ENCODE measurements at regions not wholly inside any gene's neighbourhood (a gene's known extent, or its start where the extent isn't known, plus 50 kb on each side); places are given as distances from the start of the nearest gene placed in this dataset.

- H2BK15ac ChIP-seq (ENCODE audit: low read length), result no peak overlapping the region
- no peaks in the 10 kb centered on the region; the same call in 1 of the 2 replicates for H3K23me2 ChIP-seq (ENCODE audit: low read depth, low read length)
- no peak overlapping the region for H3K9ac ChIP-seq (replicated peaks in 1 of 4; ENCODE audit: extremely low read depth in 1 of 4, low read depth in 3 of 4, low read length in 3 of 4)
- POLR2A ChIA-PET (ENCODE audit: partially characterized antibody), result interaction anchor here (0.7 kb wide), 1 partner anchor 33 kb away, joined by 4 read pairs; no protein-coding TSS in a partner anchor
- no peak overlapping the region for H2BK12ac ChIP-seq (ENCODE audit: low read depth, low read length)
- no peaks in the 10 kb centered on the region for H3K79me1 ChIP-seq (ENCODE audit: low read depth, low read length)
- no peak overlapping the region for H3K4me3 ChIP-seq (ENCODE audit: extremely low read depth in 1 of 4, insufficient read depth in 2 of 4, low read depth in 3 of 4, low read length in 4 of 4)
- H3K27me3 ChIP-seq (replicated peaks in 1 of 4; ENCODE audit: control insufficient read depth in 3 of 4, extremely low read depth in 1 of 4, insufficient read depth in 3 of 4, low read length in 3 of 4), result no peaks in the 10 kb centered on the region
- FAIRE-seq, result no peak
- H3K23ac ChIP-seq (ENCODE audit: insufficient read length), result no peak overlapping the region
- H3K36me3 ChIP-seq (ENCODE audit: control insufficient read depth in 2 of 4, insufficient read depth in 4 of 4, low read length in 3 of 4), result no peaks in the 10 kb centered on the region
- H3K14ac ChIP-seq (ENCODE audit: insufficient read length), result no peak overlapping the region
- no peak overlapping the region for H2AK5ac ChIP-seq (ENCODE audit: low read depth, low read length)
- no peak for DNase-seq (ENCODE audit: low read depth in 1 of 2, low spot score in 2 of 2)
- no peak overlapping the region for H2AFZ ChIP-seq (ENCODE audit: low read length)
- TF ChIP-seq SAP30 (IDR thresholded peaks at IDR 0.05; ENCODE audit: insufficient read depth, insufficient replicate concordance, low read length) (no peak), CBX5 (IDR thresholded peaks at IDR 0.05; ENCODE audit: low read depth, low read length) (no peak), HDAC2 (IDR thresholded peaks at IDR 0.05; ENCODE audit: borderline replicate concordance in 1 of 2, low read depth in 2 of 2, low read length in 2 of 2) (no peak), CHD1 (IDR thresholded peaks at IDR 0.05; ENCODE audit: low read depth, low read length) (no peak), USF2 (IDR thresholded peaks at IDR 0.05; ENCODE audit: low read length) (no peak), SUZ12 (IDR thresholded peaks at IDR 0.05; ENCODE audit: low read length) (no peak), RNF2 (IDR thresholded peaks at IDR 0.05; ENCODE audit: borderline replicate concordance, low read depth, low read length, missing control alignments, poor library complexity, severe bottlenecking) (no peak), JUN (IDR thresholded peaks at IDR 0.05; ENCODE audit: low read depth, low read length) (no peak), EGR1 (IDR thresholded peaks at IDR 0.05; ENCODE audit: borderline replicate concordance, low read depth, low read length) (no peak), BACH1 (IDR thresholded peaks at IDR 0.05; ENCODE audit: low read length) (no peak), RAD21 (IDR thresholded peaks at IDR 0.05 in 1 of 2, conservative IDR thresholded peaks at IDR 0.05 in 1 of 2; ENCODE audit: low read depth in 2 of 2, low read length in 2 of 2) (no peak)
- H3K56ac ChIP-seq (replicated peaks; ENCODE audit: insufficient read length, low read depth, low read length), result no peak overlapping the region
- WGBS, 2 experiments (ENCODE audit: extremely low coverage in 1 of 2, insufficient coverage in 1 of 2, insufficient read length in 1 of 2, insufficient replicate concordance in 2 of 2, low coverage in 1 of 2, low lambda C conversion rate in 2 of 2, missing lambda C conversion rate in 1 of 2), result 96% methylated on average over 5 of the region's 5 CpGs; no CpG with 5 or more reads in 1 of the 2 experiments
- H3K4ac ChIP-seq (replicated peaks; ENCODE audit: insufficient read length, low read depth, low read length), result no peak overlapping the region
- H4K5ac ChIP-seq (ENCODE audit: insufficient read length, low read depth, low read length), result no peak overlapping the region
- H4K20me1 ChIP-seq (replicated peaks in 1 of 2; ENCODE audit: control insufficient read depth in 1 of 2, insufficient read depth in 2 of 2, low read length in 2 of 2), result no peaks in the 10 kb centered on the region
- no peaks in the 10 kb centered on the region for H3K79me2 ChIP-seq (ENCODE audit: control insufficient read depth in 1 of 2, insufficient read depth in 2 of 2, low read length in 2 of 2)
- H3K18ac ChIP-seq (ENCODE audit: extremely low read depth, low read length), result no peak overlapping the region
- H3K9me3 ChIP-seq (ENCODE audit: insufficient read depth in 2 of 2, low read depth in 1 of 2, low read length in 1 of 2), result no peaks in the 10 kb centered on the region
- H3K27ac ChIP-seq (ENCODE audit: low read depth, low read length), result no peak overlapping the region
- H2BK120ac ChIP-seq (replicated peaks; ENCODE audit: low read depth, low read length), result no peak overlapping the region
- H3K4me1 ChIP-seq (replicated peaks in 1 of 4; ENCODE audit: control insufficient read depth in 3 of 4, insufficient read depth in 4 of 4, low read length in 3 of 4), result no peaks in the 10 kb centered on the region
- no peak overlapping the region for H4K8ac ChIP-seq (ENCODE audit: extremely low read depth, insufficient read depth, low read length)
- H2BK20ac ChIP-seq (ENCODE audit: low read length), result no peak overlapping the region
- H2BK5ac ChIP-seq (ENCODE audit: low read depth, low read length), result no peak overlapping the region
- CTCF ChIA-PET (ENCODE audit: partially characterized antibody), result interaction anchor here (0.7 kb wide), 1 partner anchor 359 kb away, joined by 3 read pairs; no protein-coding TSS in a partner anchor
- H4K91ac ChIP-seq (replicated peaks; ENCODE audit: insufficient read length, low read length), result no peak overlapping the region
- no peak overlapping the region for H3K4me2 ChIP-seq (ENCODE audit: insufficient read depth in 1 of 2, low read depth in 2 of 2, low read length in 2 of 2)
Observed at GRCh38 chr1:184859381-184860105, 104.9 kb upstream of the EDEM3 start.
